ENCODE measurements at regions not wholly inside any gene's neighbourhood (a gene's known extent, or its start where the extent isn't known, plus 50 kb on each side); places are given as distances from the start of the nearest gene placed in this dataset.

DNA sequence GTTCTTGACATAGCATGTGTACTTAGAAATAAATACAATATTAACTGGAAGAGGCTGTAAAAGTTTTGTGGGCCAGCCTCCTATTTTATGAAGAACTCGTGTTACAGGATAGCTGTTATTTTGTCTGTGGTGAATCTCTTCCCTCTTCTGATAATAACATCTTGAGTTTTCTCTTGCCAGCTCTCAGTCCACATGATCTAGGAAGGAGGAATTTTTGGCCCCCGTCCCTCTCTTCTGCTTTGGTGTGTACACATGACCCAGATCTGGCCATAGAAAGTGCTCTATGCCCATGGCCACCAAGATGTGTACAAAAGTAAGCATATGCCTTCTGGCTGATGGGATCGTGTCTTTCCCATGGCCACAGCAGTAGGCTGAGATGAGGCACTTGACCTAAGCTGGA lies 108.0 kb upstream of the LEF1 start:
- TF ChIP-seq ZNF384 (IDR thresholded peaks at IDR 0.05) (no peak), CTBP1 (IDR thresholded peaks at IDR 0.05; ENCODE audit: borderline replicate concordance) (no peak), SUZ12 (IDR thresholded peaks at IDR 0.05) (no peak), SP1 (IDR thresholded peaks at IDR 0.05) (no peak), BHLHE40 (IDR thresholded peaks at IDR 0.05; ENCODE audit: borderline replicate concordance) (no peak), FOXA1 (IDR thresholded peaks at IDR 0.05) (no peak), L3MBTL2 (conservative IDR thresholded peaks at IDR 0.05) (no peak), NFRKB (IDR thresholded peaks at IDR 0.05) (no peak), HDGF (IDR thresholded peaks at IDR 0.05; ENCODE audit: borderline replicate concordance) (no peak), TARDBP (IDR thresholded peaks at IDR 0.05) (no peak), ARNT (IDR thresholded peaks at IDR 0.05) (no peak), FOXM1 (IDR thresholded peaks at IDR 0.05; ENCODE audit: borderline replicate concordance) (no peak), LEF1 (IDR thresholded peaks at IDR 0.05; ENCODE audit: borderline replicate concordance) (no peak), FOXK2 (IDR thresholded peaks at IDR 0.05) (no peak)
- TF ChIP-seq, protein P1, sequence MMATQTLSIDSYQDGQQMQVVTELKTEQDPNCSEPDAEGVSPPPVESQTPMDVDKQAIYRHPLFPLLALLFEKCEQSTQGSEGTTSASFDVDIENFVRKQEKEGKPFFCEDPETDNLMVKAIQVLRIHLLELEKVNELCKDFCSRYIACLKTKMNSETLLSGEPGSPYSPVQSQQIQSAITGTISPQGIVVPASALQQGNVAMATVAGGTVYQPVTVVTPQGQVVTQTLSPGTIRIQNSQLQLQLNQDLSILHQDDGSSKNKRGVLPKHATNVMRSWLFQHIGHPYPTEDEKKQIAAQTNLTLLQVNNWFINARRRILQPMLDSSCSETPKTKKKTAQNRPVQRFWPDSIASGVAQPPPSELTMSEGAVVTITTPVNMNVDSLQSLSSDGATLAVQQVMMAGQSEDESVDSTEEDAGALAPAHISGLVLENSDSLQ (IDR thresholded peaks at IDR 0.05): no peak
- DNase-seq (ENCODE audit: extremely low spot score): no peak
- CTCF ChIA-PET: interaction anchor here (0.6 kb wide), 1 partner anchor 8 kb away, joined by 3 read pairs; no protein-coding TSS in a partner anchor
- POLR2A ChIA-PET: no interaction called here

DNA sequence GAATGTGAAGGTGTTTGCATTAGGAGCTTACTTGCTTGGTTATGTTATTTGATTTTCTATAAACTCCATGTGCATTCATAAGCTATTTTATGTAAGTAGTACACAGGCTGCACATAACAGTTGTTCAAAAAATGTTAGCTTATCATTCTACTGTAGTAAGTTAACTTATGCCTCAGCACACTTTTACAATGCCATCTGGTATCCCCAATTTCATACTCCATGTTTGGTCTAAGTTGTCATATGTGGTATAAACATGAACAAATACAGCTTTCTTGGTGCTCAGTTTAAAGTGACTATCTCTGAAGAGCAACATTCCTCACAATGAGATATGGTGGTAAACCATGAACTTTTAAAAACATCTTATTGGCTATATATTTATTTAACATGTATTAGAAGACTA lies 104.3 kb upstream of the LEF1 start:
- POLR2A ChIA-PET: no interaction called here
- no peak for DNase-seq (ENCODE audit: extremely low spot score)

DNA sequence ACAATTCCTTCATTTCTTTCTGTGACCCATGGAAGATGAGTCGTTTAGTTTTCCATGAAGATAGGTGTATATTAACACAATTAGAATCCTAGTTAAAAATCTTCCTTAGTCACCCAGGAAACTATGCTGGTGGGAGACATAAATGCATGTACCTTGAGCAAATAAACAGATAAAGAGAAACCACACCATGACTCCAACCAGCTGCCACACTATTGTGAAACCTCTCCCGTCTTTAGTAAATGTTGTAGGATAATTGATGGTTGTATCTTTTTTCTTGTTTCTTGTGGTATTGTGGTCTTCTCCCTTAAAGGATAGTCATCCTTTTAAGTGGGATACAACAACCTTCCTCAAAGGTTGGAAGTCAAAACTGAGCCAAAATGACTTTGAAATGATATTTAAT lies 103.8 kb upstream of the LEF1 start:
- ChIA-PET CTCF (no interaction called here), POLR2A (no interaction called here)
- TF ChIP-seq HDGF (IDR thresholded peaks at IDR 0.05; ENCODE audit: borderline replicate concordance): no peak
- no peak for TF ChIP-seq SP1 (IDR thresholded peaks at IDR 0.05)
- TF ChIP-seq, protein P1 (IDR thresholded peaks at IDR 0.05): no peak
- TF ChIP-seq LEF1 (IDR thresholded peaks at IDR 0.05; ENCODE audit: borderline replicate concordance): no peak
- TF ChIP-seq SUZ12 (IDR thresholded peaks at IDR 0.05): no peak
- TF ChIP-seq ARNT (IDR thresholded peaks at IDR 0.05): no peak
- TF ChIP-seq FOXM1 (IDR thresholded peaks at IDR 0.05; ENCODE audit: borderline replicate concordance): no peak
- no peak for TF ChIP-seq TARDBP (IDR thresholded peaks at IDR 0.05)
- TF ChIP-seq ELF4 (IDR thresholded peaks at IDR 0.05): no peak
- no peak for TF ChIP-seq L3MBTL2 (conservative IDR thresholded peaks at IDR 0.05)
- TF ChIP-seq CTBP1 (IDR thresholded peaks at IDR 0.05; ENCODE audit: borderline replicate concordance): no peak
- no peak for TF ChIP-seq NFRKB (IDR thresholded peaks at IDR 0.05)
- no peak for TF ChIP-seq FOXA1 (IDR thresholded peaks at IDR 0.05)
- no peak for TF ChIP-seq BHLHE40 (IDR thresholded peaks at IDR 0.05; ENCODE audit: borderline replicate concordance)
- TF ChIP-seq FOXK2 (IDR thresholded peaks at IDR 0.05): no peak
- no peak for TF ChIP-seq ZNF384 (IDR thresholded peaks at IDR 0.05)
- DNase-seq (ENCODE audit: extremely low spot score): no peak

More for the DNA sequence above, 104.3 kb upstream of the LEF1 start:
- TF ChIP-seq FOXA1 (IDR thresholded peaks at IDR 0.05) (no peak), LEF1 (IDR thresholded peaks at IDR 0.05; ENCODE audit: borderline replicate concordance) (no peak), BHLHE40 (IDR thresholded peaks at IDR 0.05; ENCODE audit: borderline replicate concordance) (no peak), SP1 (IDR thresholded peaks at IDR 0.05) (no peak), FOXK2 (IDR thresholded peaks at IDR 0.05) (no peak), FOXM1 (IDR thresholded peaks at IDR 0.05; ENCODE audit: borderline replicate concordance) (no peak), SUZ12 (IDR thresholded peaks at IDR 0.05) (no peak), TARDBP (IDR thresholded peaks at IDR 0.05) (no peak), ARNT (IDR thresholded peaks at IDR 0.05) (no peak), L3MBTL2 (conservative IDR thresholded peaks at IDR 0.05) (no peak), ZNF384 (IDR thresholded peaks at IDR 0.05) (no peak), NFRKB (IDR thresholded peaks at IDR 0.05) (no peak), ELF4 (IDR thresholded peaks at IDR 0.05) (no peak), HDGF (IDR thresholded peaks at IDR 0.05; ENCODE audit: borderline replicate concordance) (no peak), CTBP1 (IDR thresholded peaks at IDR 0.05; ENCODE audit: borderline replicate concordance) (no peak)
- TF ChIP-seq, protein P1 (IDR thresholded peaks at IDR 0.05): no peak
- CTCF ChIA-PET: no interaction called here

DNA sequence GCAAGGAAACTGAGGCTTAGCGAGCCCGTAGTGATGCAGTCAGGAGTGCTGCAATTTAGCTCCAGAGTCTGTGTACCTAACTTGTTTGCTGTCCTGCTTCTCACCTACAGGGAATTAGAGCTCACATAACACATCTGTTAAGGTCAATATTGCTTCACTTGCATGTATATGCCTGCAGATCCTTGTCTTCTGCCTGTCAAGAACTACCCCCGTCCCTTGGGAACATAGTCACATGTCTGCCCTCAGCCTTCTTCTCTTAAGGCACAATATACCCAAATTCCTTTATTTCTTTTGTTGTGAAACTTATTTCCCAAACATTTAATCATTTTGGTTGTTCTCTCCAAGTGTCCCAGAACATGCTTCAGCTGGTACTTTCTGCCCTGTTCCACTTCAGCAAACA lies 103.3 kb upstream of the LEF1 start:
- POLR2A ChIA-PET: no interaction called here
- CTCF ChIA-PET: no interaction called here
- no peak for TF ChIP-seq NFRKB (IDR thresholded peaks at IDR 0.05)
- TF ChIP-seq TARDBP (IDR thresholded peaks at IDR 0.05): no peak
- no peak for TF ChIP-seq SUZ12 (IDR thresholded peaks at IDR 0.05)
- TF ChIP-seq HDGF (IDR thresholded peaks at IDR 0.05; ENCODE audit: borderline replicate concordance): no peak
- no peak for TF ChIP-seq CTBP1 (IDR thresholded peaks at IDR 0.05; ENCODE audit: borderline replicate concordance)
- TF ChIP-seq SP1 (IDR thresholded peaks at IDR 0.05): no peak
- no peak for TF ChIP-seq ARNT (IDR thresholded peaks at IDR 0.05)
- no peak for TF ChIP-seq ELF4 (IDR thresholded peaks at IDR 0.05)
- TF ChIP-seq, protein P1 (IDR thresholded peaks at IDR 0.05): no peak
- no peak for TF ChIP-seq L3MBTL2 (conservative IDR thresholded peaks at IDR 0.05)
- TF ChIP-seq LEF1 (IDR thresholded peaks at IDR 0.05; ENCODE audit: borderline replicate concordance): no peak
- TF ChIP-seq FOXM1 (IDR thresholded peaks at IDR 0.05; ENCODE audit: borderline replicate concordance): no peak
- TF ChIP-seq BHLHE40 (IDR thresholded peaks at IDR 0.05; ENCODE audit: borderline replicate concordance): no peak
- no peak for TF ChIP-seq FOXK2 (IDR thresholded peaks at IDR 0.05)
- no peak for TF ChIP-seq ZNF384 (IDR thresholded peaks at IDR 0.05)
- DNase-seq (ENCODE audit: extremely low spot score): no peak
